ENCODE measurements at regions not wholly inside any gene's neighbourhood (a gene's known extent, or its start where the extent isn't known, plus 50 kb on each side); places are given as distances from the start of the nearest gene placed in this dataset.

DNA sequence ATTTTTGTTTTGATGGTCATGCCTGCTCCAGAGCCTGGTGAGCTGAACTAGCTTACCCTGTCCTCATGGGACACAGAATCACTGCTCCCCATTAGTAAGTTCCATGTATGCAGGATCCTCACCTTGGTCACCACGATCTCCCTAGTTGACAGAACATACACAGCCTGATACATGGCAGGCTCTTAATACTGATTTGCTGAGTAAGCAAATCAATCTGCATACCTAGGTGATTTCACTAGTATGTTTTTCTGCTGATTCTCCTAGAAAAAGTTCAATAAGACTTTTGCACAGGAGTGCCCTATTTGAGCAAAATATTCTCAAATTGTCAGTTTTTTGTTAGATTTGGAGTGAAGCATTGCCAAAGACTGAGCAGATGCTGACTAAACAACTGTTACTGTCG is 113.7 kb downstream of the ACER2 start:
- H3K4me3 ChIP-seq: no peak overlapping the region
- no peaks in the 10 kb centered on the region for H3K79me2 ChIP-seq (ENCODE audit: control insufficient read depth, insufficient read depth, low read length)
- ChIA-PET POLR2A (no interaction called here), SMC1A (ENCODE audit: uncharacterized antibody, unreplicated experiment) (no interaction called here), RAD21 (ENCODE audit: unreplicated experiment) (no interaction called here), CTCF (no interaction called here)
- no peak for DNase-seq (ENCODE audit: low read depth, low spot score)
- no TSS peak for BruUV-seq (replicated peaks)
- no peaks in the 10 kb centered on the region for H4K20me1 ChIP-seq (ENCODE audit: control insufficient read depth, insufficient read depth)
- no peak for FAIRE-seq
- H3K4me1 ChIP-seq (ENCODE audit: control insufficient read depth, insufficient read depth, low read length): no peaks in the 10 kb centered on the region
- TF ChIP-seq POLR2A (IDR thresholded peaks at IDR 0.05; ENCODE audit: low read depth, low read length) (no peak), EZH2 (IDR thresholded peaks at IDR 0.05; ENCODE audit: borderline replicate concordance, control insufficient read depth, low read depth, low read length) (no peak), ZSCAN29 (IDR thresholded peaks at IDR 0.05) (no peak), RFX5 (IDR thresholded peaks at IDR 0.05; ENCODE audit: low read depth, low read length) (no peak), SP1 (IDR thresholded peaks at IDR 0.05; ENCODE audit: low read depth, low read length) (no peak), CHD1 (IDR thresholded peaks at IDR 0.05; ENCODE audit: low read depth, low read length) (no peak), BCL11A (IDR thresholded peaks at IDR 0.05; ENCODE audit: low read depth, low read length) (no peak), RBBP5 (conservative IDR thresholded peaks at IDR 0.05) (no peak), SUPT20H (IDR thresholded peaks at IDR 0.05; ENCODE audit: borderline replicate concordance, control insufficient read depth, low read depth, low read length) (no peak), NFXL1 (IDR thresholded peaks at IDR 0.05; ENCODE audit: borderline replicate concordance) (no peak), BMI1 (IDR thresholded peaks at IDR 0.05; ENCODE audit: borderline replicate concordance) (no peak), KDM1A (IDR thresholded peaks at IDR 0.05; ENCODE audit: borderline replicate concordance) (no peak), MTA2 (IDR thresholded peaks at IDR 0.05; ENCODE audit: low read depth) (no peak)
- TF ChIP-seq, protein P1, sequence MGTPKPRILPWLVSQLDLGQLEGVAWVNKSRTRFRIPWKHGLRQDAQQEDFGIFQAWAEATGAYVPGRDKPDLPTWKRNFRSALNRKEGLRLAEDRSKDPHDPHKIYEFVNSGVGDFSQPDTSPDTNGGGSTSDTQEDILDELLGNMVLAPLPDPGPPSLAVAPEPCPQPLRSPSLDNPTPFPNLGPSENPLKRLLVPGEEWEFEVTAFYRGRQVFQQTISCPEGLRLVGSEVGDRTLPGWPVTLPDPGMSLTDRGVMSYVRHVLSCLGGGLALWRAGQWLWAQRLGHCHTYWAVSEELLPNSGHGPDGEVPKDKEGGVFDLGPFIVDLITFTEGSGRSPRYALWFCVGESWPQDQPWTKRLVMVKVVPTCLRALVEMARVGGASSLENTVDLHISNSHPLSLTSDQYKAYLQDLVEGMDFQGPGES (IDR thresholded peaks at IDR 0.05): no peak
- in situ Hi-C loops (cut with MboI): no loop called here
- no peaks in the 10 kb centered on the region for H3K9me3 ChIP-seq (replicated peaks; ENCODE audit: control insufficient read depth, insufficient read depth, low read length)
- H3K27ac ChIP-seq (ENCODE audit: control insufficient read depth, insufficient read depth): no peak overlapping the region
- H2AFZ ChIP-seq (ENCODE audit: control insufficient read depth, low read depth, low read length): no peak overlapping the region
- no peak overlapping the region for H3K4me2 ChIP-seq (ENCODE audit: control insufficient read depth, insufficient read depth)
- intact Hi-C loops (cut with micrococcal nuclease; ENCODE audit: unreplicated experiment): no loop called here
- H3K9ac ChIP-seq (ENCODE audit: control insufficient read depth, insufficient read depth, low read length): no peak overlapping the region
- no peaks in the 10 kb centered on the region for H3K36me3 ChIP-seq (ENCODE audit: control insufficient read depth in 2 of 2, insufficient read depth in 2 of 2, low read length in 1 of 2)
- H3K27me3 ChIP-seq (replicated peaks in 1 of 2; ENCODE audit: control insufficient read depth in 2 of 2, insufficient read depth in 2 of 2, low read length in 1 of 2): no peaks in the 10 kb centered on the region
- 50% methylated on average over 2 of the region's 2 CpGs for WGBS (ENCODE audit: insufficient coverage, insufficient replicate concordance, low lambda C conversion rate, missing lambda C conversion rate)
- ATAC-seq: no peak
